ENCODE measurements at regions not wholly inside any gene's neighbourhood (a gene's known extent, or its start where the extent isn't known, plus 50 kb on each side); places are given as distances from the start of the nearest gene placed in this dataset.

DNA sequence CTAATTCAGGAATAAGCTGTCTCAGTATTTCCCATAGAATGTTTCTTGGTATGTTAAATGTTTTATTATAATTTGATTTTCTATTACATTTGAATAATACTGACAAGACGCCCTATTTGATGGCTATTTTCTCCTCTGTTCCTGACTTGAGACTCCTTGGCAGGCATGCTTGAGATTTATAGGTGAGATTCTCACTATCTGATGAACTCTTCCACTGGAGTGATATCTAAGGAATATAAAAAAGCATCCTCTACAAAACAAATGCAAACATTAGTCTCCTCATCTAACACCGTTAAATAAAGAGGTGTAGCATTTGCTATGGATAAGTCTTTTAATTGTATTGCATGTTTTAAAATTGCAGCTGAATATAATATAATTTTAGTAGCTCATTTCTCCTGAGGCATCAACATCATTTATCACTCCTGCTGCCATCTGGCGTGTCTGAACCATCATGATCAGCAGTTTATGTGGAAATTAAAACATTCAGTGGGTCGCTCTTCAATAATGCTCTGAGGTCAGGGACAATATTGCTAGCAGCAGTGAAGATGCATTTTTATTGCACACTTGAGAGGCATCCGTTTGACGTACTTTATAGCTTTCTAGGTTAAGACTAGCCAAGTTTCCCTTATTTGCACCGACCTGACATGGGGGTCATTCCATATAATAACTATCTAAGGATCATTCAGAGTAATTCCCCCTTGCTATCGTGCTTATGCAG, 210.4 kb upstream of the GALNTL6 start:
- Histone ChIP-seq H3K4me3 (no peak overlapping the region), H3K9me3 (no peaks in the 10 kb centered on the region), H3K27me3 (no peaks in the 10 kb centered on the region), H3K36me3 (no peaks in the 10 kb centered on the region), H3K27ac (no peak overlapping the region), H3K4me1 (no peaks in the 10 kb centered on the region)
- no peak for TF ChIP-seq POLR2A (IDR thresholded peaks at IDR 0.05)
- TF ChIP-seq, protein P1, sequence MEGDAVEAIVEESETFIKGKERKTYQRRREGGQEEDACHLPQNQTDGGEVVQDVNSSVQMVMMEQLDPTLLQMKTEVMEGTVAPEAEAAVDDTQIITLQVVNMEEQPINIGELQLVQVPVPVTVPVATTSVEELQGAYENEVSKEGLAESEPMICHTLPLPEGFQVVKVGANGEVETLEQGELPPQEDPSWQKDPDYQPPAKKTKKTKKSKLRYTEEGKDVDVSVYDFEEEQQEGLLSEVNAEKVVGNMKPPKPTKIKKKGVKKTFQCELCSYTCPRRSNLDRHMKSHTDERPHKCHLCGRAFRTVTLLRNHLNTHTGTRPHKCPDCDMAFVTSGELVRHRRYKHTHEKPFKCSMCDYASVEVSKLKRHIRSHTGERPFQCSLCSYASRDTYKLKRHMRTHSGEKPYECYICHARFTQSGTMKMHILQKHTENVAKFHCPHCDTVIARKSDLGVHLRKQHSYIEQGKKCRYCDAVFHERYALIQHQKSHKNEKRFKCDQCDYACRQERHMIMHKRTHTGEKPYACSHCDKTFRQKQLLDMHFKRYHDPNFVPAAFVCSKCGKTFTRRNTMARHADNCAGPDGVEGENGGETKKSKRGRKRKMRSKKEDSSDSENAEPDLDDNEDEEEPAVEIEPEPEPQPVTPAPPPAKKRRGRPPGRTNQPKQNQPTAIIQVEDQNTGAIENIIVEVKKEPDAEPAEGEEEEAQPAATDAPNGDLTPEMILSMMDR (IDR thresholded peaks at IDR 0.05) = no peak
- 58 to 73% methylated on average over 8 of the region's 8 CpGs for WGBS, 2 donors
- intact Hi-C loops (cut with DNase I) = no loop called here
- no peak for DNase-seq

DNA sequence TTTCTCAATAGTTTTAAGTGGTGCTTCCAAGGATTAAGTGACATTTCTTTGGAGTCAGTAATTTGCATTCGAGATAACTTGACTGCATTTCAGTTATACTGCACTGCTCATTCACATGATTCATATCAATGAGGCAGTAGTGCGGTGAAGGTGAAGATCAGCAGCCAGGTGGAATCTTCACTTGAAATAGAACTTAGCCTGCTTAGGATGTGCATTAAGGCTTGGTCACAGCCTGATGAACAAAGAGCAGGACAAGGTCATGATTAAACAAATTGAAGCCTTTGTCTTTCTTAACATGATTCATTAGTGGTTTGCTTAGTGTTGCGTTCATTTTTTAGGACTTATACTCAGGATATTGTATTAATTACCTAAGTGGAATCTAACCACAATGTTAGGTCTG, 212.1 kb upstream of the GALNTL6 start:
- Histone ChIP-seq H3K27ac (no peak overlapping the region), H3K4me3 (no peak overlapping the region), H3K9me3 (no peaks in the 10 kb centered on the region), H3K27me3 (no peaks in the 10 kb centered on the region), H3K4me1 (no peaks in the 10 kb centered on the region), H3K36me3 (no peaks in the 10 kb centered on the region)
- no peak for DNase-seq
- WGBS, 2 donors = 72 to 82% methylated on average over 3 of the region's 3 CpGs
- intact Hi-C loops (cut with DNase I) = no loop called here
- TF ChIP-seq, protein P1 (IDR thresholded peaks at IDR 0.05) = no peak
- no peak for TF ChIP-seq POLR2A (IDR thresholded peaks at IDR 0.05)

DNA sequence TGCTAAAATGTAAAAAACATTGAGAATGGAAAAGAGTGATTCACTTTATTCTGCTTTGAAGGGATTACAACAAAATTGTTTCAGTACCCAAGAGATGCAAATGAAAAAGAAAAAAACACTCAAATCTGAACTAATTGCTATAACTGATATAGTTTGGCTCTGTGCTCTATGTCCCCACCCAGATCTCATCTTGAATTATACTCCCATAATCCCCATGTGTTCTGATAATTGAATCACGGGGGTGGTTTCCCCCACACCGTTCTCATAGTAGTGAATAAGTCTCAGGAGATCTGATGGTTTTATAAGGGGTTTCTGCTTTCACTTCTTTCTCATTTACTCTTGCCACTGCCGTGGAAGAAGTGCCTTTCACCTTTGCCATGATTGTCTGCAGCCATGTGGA, 213.6 kb upstream of the GALNTL6 start:
- DNase-seq = no peak
- TF ChIP-seq POLR2A (IDR thresholded peaks at IDR 0.05) = no peak
- TF ChIP-seq, protein P1 (IDR thresholded peaks at IDR 0.05) = no peak
- no peaks in the 10 kb centered on the region for H3K36me3 ChIP-seq
- H3K4me1 ChIP-seq = no peaks in the 10 kb centered on the region
- no peak overlapping the region for H3K4me3 ChIP-seq
- 65 to 77% methylated on average over 3 of the region's 3 CpGs for WGBS, 2 donors
- H3K27ac ChIP-seq = no peak overlapping the region
- no peaks in the 10 kb centered on the region for H3K9me3 ChIP-seq
- intact Hi-C loops (cut with DNase I) = no loop called here
- no peaks in the 10 kb centered on the region for H3K27me3 ChIP-seq

DNA sequence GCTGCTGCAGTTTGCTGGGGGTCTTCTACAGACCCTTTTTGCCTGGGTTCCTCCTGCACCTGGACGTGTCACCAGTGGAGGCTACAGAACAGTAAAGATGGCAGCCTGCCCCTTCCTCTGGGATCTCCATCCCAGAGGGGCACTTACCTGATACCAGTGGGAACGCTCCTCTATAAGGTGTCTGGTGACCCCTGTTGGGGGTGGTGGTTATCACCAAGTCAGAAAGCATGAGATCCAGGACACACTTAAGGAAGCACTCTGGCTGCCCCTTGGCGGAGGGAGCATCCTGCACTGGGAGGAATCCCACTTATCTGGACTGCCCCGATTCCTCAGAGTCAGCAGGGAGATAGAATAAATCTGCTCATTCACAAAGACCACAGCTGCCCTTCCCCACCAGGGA, 218.9 kb upstream of the GALNTL6 start:
- no peak overlapping the region for H3K27ac ChIP-seq
- H3K4me3 ChIP-seq = no peak overlapping the region
- no peaks in the 10 kb centered on the region for H3K4me1 ChIP-seq
- no peak for DNase-seq
- H3K27me3 ChIP-seq = no peaks in the 10 kb centered on the region
- H3K36me3 ChIP-seq = no peaks in the 10 kb centered on the region
- 60% methylated on average over 1 of the region's 4 CpGs; no CpG with 5 or more reads in 1 of the 2 donors for WGBS, 2 donors
- H3K9me3 ChIP-seq = no peaks in the 10 kb centered on the region
- intact Hi-C loops (cut with DNase I) = no loop called here
- TF ChIP-seq POLR2A (IDR thresholded peaks at IDR 0.05) = no peak

DNA sequence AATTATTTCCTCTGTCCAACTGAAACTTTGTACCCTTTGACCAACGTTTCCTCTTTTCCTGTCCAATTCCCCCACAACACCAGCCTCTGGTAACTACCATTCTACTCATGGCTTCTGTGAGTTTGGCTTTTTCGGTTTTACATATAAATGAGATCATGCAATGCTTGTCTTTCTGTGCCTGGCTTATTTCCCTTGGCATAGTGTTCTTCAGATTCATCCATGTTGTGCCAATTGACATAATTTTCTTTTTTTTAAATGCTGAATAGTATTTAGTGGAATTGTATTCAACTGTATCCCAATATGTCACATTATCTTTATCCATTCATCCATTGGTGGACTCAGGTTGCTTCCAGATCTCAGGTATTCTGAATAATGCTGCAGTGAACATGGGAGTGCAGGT, 222.5 kb upstream of the GALNTL6 start:
- H3K4me1 ChIP-seq = no peaks in the 10 kb centered on the region
- 24 to 34% methylated on average over 2 of the region's 2 CpGs for WGBS, 2 donors
- DNase-seq = no peak
- no peak overlapping the region for H3K27ac ChIP-seq
- H3K36me3 ChIP-seq = no peaks in the 10 kb centered on the region
- no peaks in the 10 kb centered on the region for H3K27me3 ChIP-seq
- TF ChIP-seq, protein P1 (IDR thresholded peaks at IDR 0.05) = no peak
- no peak for TF ChIP-seq POLR2A (IDR thresholded peaks at IDR 0.05)
- intact Hi-C loops (cut with DNase I) = no loop called here
- no peaks in the 10 kb centered on the region for H3K9me3 ChIP-seq
- no peak overlapping the region for H3K4me3 ChIP-seq

DNA sequence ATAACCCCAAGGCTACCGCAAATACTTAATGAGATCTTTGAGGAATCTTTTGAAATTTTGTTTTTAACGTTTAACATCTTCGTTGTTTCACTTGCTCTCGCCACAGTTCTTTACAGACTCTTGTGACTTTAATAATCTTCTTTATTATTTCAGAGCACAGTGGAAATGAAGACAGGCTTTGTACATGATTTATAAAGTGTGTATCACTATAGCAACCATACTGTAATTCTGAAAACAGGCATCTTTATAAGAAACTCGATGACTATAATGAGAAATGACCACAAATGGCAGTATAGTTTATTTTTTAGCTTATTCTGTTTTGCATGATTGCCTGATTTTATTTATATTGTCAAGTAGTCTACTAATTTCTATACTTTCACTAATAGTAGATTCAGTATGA, 224.4 kb upstream of the GALNTL6 start:
- TF ChIP-seq, protein P1 (IDR thresholded peaks at IDR 0.05) = no peak
- no peak for TF ChIP-seq POLR2A (IDR thresholded peaks at IDR 0.05)
- DNase-seq = no peak
- intact Hi-C loops (cut with DNase I) = no loop called here
- Histone ChIP-seq H3K36me3 (no peaks in the 10 kb centered on the region), H3K4me3 (no peak overlapping the region), H3K4me1 (no peaks in the 10 kb centered on the region), H3K9me3 (no peaks in the 10 kb centered on the region), H3K27me3 (no peaks in the 10 kb centered on the region), H3K27ac (no peak overlapping the region)
- WGBS, 2 donors = 42 to 59% methylated on average over 5 of the region's 5 CpGs

All from esophagus squamous epithelium (tissue), 5 donors.